GM19455 (cell line): ENCODE measurements at regions not wholly inside any gene's neighbourhood (a gene's known extent, or its start where the extent isn't known, plus 50 kb on each side); places are given as distances from the start of the nearest gene placed in this dataset.
"Not testable (repeated sequence)": the region's sequence is repeated elsewhere in the genome, so short reads cannot be mapped to it uniquely, and the experiment has no call there.

Source experiments
- ATAC-seq: cut with Tn5 transposase; IDR thresholded peaks from one replicate; pipeline ENCODE4 v1.9.1; 2021; ENCODE audit not compliant: unreplicated experiment

DNA sequence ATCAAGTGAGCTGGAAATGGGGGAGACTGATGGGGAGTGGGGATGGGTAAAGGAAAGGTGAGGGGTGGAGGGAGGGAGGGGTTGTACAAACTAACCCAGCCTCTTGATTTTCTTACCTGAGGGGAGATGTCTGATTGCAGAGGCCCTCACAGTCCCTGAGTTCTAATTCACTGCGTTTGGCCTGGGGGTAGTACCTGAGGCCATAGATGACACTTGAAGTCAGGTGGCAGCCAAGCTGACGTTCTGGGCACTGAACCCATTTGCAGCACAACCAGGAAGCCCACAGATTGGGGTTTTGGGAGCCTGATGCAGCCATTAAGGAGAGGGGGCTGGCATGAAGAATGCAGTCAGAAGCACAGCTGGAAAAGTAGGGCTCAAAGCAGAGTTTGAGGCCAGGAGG lies 153.8 kb upstream of the DTNBP1 start:
- no peak for ATAC-seq

DNA sequence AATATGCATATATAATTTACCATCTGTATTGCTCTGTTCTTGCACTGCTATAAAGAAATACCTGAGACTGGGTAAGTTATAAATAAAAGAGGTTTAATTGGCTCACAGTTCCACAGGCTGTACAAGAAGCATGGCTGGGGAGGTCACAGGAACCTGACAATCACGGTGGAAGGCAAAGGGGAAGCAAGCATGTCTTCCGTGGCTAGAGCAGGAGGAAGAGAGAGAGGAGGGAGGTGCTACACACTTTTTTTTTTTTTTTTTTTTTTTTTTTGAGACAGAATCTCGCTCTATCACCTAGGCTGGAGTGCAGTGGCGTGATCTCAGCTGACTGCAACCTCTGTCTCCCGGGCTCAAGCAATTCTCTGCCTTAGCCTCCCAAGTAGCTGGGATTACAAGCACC lies 150.9 kb upstream of the DTNBP1 start:
- not testable (repeated sequence) for ATAC-seq

DNA sequence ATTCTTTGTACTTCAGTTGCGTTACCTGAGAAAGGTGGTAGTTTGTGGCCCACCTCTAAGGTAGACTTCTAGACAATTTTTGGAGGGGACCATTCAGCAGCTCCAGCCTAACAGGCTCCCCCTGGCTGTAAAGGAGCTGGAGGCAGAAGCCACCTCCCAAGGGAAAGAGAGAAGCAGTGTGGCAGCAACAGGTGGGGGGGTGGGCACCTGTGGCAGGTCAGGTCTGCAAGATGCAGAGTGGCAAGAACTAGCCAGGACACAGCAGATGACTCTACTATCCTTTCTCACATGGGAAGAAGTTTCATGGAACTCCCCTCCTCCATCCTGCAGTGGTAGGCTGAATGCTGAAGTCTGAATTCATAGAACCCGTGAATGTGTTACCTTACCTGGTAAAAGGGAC lies 148.3 kb upstream of the DTNBP1 start:
- ATAC-seq, result no peak

DNA sequence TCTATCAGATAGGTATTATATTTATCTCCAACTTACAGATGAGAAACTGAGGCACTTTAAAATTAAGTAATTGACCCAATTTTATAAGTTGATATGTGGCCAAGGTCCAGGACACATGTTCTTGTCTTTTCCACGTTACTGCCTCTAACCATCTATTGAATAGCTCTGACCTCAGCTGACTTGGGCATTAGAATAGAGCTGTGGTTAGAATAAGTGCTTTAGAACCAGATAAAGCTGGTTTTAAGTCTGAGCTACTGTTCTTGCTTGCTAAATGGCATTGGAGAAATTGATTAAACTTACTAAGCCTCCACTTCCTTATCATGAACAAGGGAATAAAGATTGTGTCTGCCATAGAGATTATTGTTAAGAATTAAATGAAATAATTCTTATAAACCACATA lies 147.8 kb upstream of the DTNBP1 start:
- ATAC-seq, result no peak

DNA sequence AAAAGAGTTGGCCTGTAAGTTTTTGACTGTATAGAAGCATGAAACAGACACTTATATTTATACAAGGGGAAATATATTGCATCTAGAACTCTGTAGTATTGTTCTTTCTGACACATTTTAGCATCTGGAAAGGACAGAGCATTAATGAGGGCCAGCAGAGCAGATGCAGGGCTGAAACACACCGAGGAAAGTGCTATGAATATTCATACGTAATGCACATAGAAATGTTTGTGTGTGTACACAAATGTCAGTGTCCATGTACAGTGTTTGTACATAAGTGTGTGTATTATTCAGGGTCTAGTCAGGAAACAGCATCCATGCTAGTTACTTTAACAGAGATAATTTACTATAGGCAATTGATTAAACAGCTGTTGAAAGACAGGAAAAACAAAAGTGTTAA lies 146.5 kb upstream of the DTNBP1 start:
- no peak for ATAC-seq

DNA sequence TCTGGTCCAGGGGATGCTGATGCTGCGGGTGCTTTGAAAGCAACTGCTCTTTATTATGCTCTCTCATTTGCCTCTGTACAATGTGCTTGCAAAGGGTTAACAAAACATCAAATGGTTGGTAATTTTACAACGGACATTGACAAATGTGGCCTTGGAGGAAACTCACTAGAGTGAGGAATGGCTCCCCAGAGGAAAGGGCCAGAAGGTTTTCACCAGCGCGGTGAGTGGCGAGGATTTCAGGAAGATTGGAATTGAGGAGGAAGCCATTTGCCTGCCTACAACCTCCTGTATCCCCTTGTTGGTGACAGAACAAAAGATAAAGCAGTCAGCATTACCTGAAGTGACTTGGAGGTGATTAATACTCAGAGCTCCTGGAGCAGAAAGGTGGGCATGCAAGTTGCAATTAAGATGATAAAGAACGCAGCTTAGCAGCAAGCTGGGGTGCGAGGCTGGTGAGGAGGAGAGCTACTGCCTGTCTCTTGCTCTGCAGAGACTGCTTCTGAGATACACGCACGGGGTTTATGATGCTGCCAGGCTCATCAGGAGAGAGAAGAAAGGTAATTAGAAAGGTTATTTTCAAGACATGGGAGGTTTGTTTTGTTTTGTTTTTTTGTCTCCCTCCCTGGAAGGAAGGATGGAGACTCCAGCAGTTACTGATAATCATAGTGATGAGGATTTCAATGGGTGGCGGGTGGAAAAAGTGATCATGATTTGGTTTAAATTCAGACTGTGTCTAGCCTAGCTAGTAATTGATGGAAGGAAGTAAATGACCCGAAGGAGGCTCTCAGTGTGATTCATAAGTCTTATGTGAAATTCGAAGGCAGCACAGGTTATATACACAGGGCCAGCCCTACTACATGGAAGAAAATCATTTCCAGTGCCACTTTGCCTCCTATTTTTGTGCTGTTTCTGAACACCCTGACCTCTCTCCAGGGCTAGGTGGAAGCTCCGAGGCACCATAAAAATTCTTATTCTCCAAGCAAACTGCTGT lies 141.6 kb upstream of the DTNBP1 start:
- no peak for ATAC-seq

DNA sequence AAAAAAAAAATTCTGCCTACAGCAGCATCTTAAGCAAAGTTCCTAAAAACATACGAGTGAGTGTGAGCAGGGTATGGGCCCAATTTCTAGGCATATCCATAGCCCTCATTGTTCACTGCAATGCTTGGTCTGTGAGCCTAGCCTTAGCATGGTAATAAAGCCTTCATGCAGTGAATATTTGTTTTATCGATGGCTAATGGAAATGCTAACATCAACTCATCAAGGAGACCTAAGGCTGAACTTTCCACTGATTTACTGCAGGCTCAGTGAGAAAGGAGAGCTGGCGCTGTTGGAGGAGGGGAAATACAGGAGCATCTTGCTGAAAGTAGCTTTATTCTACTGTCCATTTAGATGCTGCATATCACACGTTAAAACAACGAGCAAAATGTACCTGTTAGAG lies 139.6 kb upstream of the DTNBP1 start:
- ATAC-seq, result no peak

DNA sequence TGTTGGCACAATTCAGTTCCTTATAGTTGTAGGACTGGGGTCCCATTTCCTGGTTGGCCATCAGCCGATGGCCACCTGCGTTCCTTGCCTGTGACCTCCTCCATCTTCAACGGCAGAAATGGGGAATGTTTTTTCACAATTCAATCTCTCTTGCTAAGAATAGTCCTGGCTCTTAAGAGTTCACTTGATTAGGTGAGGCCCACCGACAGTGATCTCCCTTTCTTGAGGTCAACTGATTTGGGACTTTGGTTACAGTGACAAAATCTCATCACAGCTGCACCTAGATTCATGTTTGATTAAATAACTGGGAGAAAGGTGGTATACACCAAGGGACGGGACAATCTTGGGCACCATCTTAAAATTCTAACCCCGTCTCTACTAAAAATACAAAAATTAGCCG lies 139.1 kb upstream of the DTNBP1 start:
- no peak for ATAC-seq

DNA sequence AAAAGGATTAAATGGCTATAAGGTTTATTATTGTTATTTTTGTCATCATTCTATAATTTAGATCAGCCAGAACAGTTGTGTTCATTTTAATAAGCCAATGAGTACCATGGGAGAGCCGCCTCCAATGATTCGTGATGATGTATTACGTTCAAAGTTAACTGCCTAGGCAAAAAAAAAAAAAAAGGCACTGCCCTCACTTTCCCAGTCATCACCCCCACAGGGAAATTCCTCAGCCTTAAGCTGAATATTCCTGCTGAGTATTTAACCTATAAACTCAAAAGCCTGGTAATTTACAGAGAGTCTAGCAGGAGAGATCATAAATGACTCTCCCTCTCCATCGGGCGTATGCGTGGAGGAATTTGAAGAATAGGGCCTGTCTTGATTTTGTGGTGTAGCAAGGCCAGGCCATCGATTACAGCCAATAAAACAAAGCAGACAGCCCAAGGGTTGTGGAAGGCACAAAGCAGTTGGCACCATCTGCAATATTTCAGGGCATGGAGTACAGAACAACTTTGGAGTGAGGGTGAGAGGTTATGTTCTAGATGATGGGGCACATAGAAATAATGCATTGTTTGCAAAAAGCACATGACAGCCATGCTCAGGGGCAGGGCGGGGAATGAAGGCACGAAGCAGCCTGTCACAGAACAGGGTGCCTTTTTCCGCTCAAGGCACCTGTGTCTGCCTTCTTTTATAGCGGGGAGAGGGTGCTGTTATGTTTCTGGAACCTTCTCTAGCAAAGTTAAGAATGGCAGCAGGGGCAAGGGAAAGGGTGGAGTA lies 138.2 kb upstream of the DTNBP1 start:
- no peak for ATAC-seq

DNA sequence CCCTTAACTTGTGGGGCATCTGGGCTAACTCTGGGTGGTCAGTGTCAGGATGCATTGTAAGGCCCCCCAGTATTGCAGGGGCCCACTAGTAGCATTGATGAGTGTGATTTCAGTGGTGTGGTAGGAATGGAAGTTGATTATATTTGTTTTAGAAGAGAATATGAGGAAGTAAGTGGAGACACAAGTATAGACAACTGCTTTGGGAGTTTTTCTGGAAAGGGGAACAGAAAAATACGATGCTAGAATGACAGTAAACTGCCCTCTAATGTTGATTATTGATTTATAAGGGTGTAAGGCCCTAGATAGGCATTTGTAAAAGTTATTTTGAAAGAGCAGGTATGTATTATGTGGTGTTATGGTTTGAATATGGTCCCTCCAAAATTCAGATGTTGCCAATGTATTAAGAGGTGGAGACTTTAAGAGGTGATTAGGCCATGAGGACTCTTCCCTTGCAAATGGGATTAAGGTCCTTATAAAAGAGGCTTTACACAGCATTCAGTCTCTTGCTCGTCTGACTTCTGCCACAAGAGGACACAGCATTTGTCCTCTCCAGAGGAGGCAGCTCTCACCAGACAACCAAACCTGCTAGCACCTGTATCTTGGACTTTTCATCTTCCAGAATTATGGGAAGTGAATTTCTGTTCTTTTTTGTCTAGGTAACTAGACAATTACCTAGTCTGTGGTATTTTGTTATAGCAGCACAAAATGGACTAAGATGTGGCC lies 135.9 kb upstream of the DTNBP1 start:
- ATAC-seq, result no peak

DNA sequence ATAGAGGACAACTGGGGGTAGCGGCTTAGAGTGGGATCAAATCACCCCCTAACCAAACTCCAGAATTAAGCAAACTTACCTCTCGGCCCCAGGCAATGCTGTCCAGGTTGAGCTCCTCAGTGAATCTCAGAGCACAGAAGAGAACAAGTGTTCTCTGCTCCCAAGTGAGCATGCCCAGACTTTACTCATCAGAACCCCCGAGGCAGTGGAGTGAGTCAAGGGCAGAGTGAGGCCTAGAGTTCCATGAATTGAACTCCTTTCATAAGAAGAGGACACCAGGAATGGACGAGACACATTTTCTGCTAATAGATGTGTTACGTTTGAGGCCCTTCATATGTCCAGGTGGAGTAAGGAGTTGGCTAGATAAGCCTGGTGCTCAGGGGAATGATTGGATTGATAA lies 134.0 kb upstream of the DTNBP1 start:
- no peak for ATAC-seq

DNA sequence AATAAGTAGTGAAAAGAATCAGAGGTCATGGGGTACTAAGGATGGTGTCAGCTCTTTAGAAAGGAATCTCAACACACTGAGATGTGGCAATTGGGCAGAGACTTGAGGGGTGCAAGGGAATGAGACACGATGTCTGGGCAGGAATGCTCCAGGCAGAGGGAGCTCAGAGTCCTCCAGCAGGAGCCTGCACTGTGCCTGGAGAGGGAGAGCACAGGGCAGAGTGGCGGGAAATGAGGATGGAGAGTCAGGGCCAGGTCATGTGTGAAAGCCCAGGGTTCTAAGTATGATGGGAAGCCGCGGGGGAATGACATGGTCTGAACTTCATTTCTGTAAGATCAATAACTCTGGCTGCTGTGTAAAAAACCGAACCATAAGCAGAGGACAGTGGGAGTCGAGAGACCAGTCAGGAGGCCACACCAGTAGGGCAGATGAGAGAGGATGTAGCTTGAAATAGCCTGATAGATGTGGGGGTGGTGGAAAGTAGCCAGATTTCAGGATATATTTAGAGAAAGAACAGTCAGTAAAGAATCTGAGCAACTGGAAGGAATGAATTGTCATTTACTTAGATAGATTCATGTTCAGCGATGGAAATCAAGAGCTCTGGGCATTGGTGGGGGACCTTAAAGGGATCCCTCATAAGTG lies 133.4 kb upstream of the DTNBP1 start:
- no peak for ATAC-seq

DNA sequence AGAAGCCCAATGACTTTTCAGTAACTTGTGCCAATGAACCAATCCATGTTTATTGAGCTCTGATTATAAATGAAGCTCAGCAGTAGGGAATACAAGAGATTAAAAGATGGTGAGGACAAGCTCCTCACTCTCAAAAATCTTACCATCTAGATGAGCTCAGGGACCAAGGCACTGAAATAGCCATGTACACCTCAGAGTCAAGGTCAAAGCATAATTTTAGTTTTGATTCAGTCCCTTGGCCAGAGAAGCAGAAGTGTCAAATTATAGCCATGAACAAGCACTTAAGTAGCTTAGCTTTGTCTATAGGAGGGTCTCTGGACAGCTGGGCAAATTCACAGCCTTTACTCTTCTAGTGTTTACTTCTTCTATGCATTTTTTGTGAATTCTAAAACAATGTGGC lies 131.0 kb upstream of the DTNBP1 start:
- ATAC-seq, result no peak

DNA sequence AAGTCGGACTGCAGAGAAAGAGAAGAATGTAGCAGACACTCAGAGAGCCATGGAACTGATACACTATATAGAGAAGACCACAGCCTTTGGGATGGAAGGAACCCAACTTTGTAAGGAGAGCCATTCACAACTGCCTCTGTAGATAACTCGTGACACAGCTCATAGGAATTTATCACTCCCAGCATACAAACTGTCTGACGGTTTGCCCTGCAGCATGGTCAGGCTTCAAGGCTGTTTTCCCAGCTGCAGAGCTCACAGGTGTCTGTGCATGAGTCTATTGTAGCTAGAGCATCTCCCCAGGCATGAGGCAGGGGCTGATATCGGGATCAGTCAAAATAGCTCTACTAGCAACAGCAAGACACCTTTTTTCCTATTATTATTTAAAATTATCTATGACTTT lies 130.5 kb upstream of the DTNBP1 start:
- ATAC-seq, result no peak

DNA sequence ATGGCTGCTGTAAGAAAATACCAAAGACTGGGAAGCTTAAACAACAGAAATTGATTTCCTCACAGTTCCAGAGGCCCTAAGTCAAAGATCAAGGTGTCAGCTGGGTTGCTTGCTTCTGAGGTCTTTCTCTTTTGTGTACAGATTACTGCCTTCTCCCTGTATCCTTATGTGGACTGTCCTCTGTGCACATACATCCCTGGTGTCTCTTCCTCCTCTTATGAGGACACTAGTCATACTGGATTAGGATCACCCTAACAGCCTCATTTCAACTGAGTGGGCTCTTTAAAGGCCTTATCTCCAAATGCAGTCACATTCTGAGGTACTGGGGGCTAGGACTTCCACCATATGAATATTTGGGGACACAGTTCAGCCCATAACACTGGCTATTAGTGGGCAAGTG lies 130.0 kb upstream of the DTNBP1 start:
- ATAC-seq, result no peak

DNA sequence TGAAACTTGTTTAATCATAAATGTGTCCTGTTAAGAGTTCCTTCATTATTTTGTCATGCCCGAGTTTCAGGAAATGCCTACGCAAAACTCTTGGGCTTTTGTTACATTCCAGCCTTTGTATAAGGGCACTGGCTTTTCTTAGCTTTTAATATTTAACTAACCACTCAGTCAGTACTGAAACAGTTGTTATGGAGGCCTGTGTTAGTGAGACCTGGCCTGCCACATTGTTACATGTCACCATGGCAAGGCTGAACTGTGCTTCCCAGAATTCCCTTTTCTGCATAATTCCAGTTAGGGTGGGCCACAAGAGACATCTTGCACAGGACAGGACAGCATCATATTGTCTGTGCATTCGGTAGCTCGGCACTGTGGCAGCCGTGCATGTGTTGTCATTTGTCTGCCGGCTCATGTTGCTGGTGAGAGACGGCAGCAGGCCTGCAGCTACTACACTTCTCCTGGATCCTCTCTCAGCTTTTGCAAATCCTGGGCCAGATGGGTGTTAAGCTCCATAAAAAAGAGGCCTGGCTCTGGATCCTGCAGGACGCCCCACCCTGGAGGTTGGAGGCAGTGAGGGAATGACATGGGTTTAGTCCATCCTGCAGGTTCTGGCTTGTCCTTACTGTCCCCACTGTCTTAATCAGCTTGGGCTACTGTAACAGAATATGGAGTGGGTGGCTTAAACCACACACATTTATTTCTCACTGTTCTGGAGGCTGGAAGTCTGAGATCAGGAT lies 128.8 kb upstream of the DTNBP1 start:
- ATAC-seq, result no peak

DNA sequence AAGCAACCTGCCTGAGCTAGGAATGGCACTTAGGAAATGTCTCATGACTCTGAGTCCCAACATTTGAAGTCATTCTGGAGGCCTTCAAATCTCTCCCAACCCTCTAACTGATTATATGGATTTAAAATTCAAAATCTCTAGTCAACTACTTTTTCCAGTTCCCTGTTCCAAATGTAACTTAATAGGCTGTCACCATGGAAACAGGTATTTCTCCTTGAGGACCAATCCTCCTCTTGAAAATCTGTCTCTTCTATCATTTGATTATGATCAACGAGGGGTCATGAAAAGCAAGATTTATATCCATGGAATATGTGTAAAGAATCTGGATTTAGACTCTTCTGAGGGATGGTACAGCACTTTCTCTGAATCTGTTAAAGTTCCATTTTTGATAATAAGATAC lies 127.3 kb upstream of the DTNBP1 start:
- no peak for ATAC-seq

DNA sequence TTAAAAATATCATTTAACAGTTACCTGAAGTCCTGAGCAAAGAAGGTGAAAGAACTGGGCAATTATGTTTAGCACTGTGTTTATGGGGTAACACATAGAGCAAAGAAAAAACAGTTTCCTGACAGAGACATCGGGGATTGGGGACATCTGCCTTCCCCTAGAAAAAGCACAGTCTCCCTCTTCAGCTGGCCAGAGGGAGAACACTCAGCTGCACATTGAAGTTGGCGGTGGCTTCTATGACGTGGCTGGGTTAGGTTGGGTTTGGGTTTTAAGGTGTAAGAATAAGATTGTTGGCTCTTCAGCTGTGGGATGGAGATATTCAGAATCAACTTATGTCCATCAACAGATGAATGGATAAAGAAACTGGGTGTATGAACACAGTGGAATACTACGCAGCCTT lies 124.0 kb upstream of the DTNBP1 start:
- no peak for ATAC-seq

DNA sequence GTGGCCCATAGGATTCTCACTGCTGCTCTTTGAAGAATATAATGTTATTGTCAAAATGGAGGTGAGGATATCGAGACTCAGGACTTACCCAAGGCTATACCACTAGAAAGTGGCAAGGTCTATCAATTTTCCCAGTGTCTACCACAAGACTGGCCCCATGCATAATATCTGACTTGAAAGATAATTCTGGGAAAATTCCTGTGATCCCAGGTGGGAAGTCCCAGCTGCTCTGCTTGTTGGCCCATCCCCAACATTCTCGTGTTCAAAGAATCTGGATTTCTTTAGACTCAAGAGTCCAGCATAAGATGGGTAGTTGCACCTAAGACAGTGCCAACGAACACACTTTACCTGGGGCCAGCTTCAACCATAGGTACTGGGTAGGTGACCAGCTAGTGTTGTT lies 120.7 kb upstream of the DTNBP1 start:
- ATAC-seq, result no peak

DNA sequence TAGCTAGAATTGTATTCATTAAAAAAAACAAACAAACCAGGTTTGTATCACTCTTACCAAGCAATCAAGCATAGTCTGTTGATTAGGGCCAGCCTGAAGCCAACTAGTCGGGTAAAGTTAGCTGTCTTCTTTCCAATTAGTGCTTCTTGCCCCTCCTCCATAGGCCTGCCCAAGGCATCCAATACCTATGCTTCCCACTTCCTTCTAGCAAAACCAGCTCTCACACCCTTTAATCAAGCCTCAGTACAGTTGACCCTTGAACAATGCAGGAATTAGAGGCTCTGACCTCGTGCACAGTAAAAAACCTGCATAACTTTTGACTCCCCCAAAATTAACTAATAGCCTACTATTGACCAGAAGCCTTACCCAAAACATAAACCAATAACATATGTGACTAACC lies 119.1 kb upstream of the DTNBP1 start:
- no peak for ATAC-seq
